ENCODE measurements at regions not wholly inside any gene's neighbourhood (a gene's known extent, or its start where the extent isn't known, plus 50 kb on each side); places are given as distances from the start of the nearest gene placed in this dataset.
"Not testable (repeated sequence)": the region's sequence is repeated elsewhere in the genome, so short reads cannot be mapped to it uniquely, and the experiment has no call there.

GRCh38 chr12:104906695-104907094 is 51.4 kb downstream of the SLC41A2 start:
- H3K4me3 ChIP-seq (replicated peaks in 1 of 2; ENCODE audit: low read depth in 2 of 2, low read length in 2 of 2), result no peak overlapping the region

GRCh38 chr12:104905446-104905845 is 52.6 kb downstream of the SLC41A2 start:
- not testable (repeated sequence) for DNase-seq (ENCODE audit: low read depth in 2 of 2)

More at GRCh38 chr12:104906695-104907094, 51.4 kb downstream of the SLC41A2 start:
- DNase-seq (ENCODE audit: low read depth in 2 of 2), result no peak
- no peak for TF ChIP-seq CTCF (IDR thresholded peaks at IDR 0.05; ENCODE audit: low read depth, low read length)

GRCh38 chr12:104903648-104904423 is 54.3 kb downstream of the SLC41A2 start:
- peak; percentile 24 to 81 for DNase-seq (ENCODE audit: low read depth in 2 of 2)
- no peak for TF ChIP-seq CTCF (IDR thresholded peaks at IDR 0.05; ENCODE audit: low read depth, low read length)
- H3K4me3 ChIP-seq (replicated peaks in 1 of 2; ENCODE audit: low read depth in 2 of 2, low read length in 2 of 2), result no peak overlapping the region

More at GRCh38 chr12:104905446-104905845, 52.6 kb downstream of the SLC41A2 start:
- H3K4me3 ChIP-seq (replicated peaks in 1 of 2; ENCODE audit: low read depth in 2 of 2, low read length in 2 of 2), result not testable (repeated sequence)

GRCh38 chr12:104902125-104902524 is 56.0 kb downstream of the SLC41A2 start:
- DNase-seq (ENCODE audit: low read depth in 2 of 2), result no peak
- TF ChIP-seq CTCF (IDR thresholded peaks at IDR 0.05; ENCODE audit: low read depth, low read length), result no peak
- no peak overlapping the region for H3K4me3 ChIP-seq (replicated peaks in 1 of 2; ENCODE audit: low read depth in 2 of 2, low read length in 2 of 2)

- no peak for DNase-seq (ENCODE audit: low read depth in 2 of 2)
- H3K4me3 ChIP-seq (replicated peaks in 1 of 2; ENCODE audit: low read depth in 2 of 2, low read length in 2 of 2), result no peak overlapping the region
- no peak for TF ChIP-seq CTCF (IDR thresholded peaks at IDR 0.05; ENCODE audit: low read depth, low read length)
These were observed 61.4 kb downstream of the SLC41A2 start for GRCh38 chr12:104896710-104897109.

- no peak for DNase-seq (ENCODE audit: low read depth in 2 of 2)
- TF ChIP-seq CTCF (IDR thresholded peaks at IDR 0.05; ENCODE audit: low read depth, low read length), result no peak
- no peak overlapping the region for H3K4me3 ChIP-seq (replicated peaks in 1 of 2; ENCODE audit: low read depth in 2 of 2, low read length in 2 of 2)
These were observed 61.9 kb downstream of the SLC41A2 start for GRCh38 chr12:104896146-104896545.

- TF ChIP-seq CTCF (IDR thresholded peaks at IDR 0.05; ENCODE audit: low read depth, low read length), result no peak
- DNase-seq (ENCODE audit: low read depth in 2 of 2), result no peak
- H3K4me3 ChIP-seq (replicated peaks in 1 of 2; ENCODE audit: low read depth in 2 of 2, low read length in 2 of 2), result no peak overlapping the region
These were observed 62.7 kb downstream of the SLC41A2 start for GRCh38 chr12:104895415-104895814.

Measured in cardiac fibroblast (primary cell).